ENCODE measurements at regions not wholly inside any gene's neighbourhood (a gene's known extent, or its start where the extent isn't known, plus 50 kb on each side); places are given as distances from the start of the nearest gene placed in this dataset.

GRCh38 chr12:25741917-25742316 is 188.8 kb upstream of the LMNTD1 start:
- intact Hi-C loops (cut with micrococcal nuclease) = no loop called here
- POLR2A ChIA-PET (ENCODE audit: unreplicated experiment) = interaction anchor here (0.6 kb wide), 1 partner anchor 89 kb away, joined by 3 read pairs; no protein-coding TSS in a partner anchor

GRCh38 chr12:25743679-25744215 is 190.7 kb upstream of the LMNTD1 start:
- DNase-seq (no peak), ATAC-seq (no peak)
- BruUV-seq (replicated peaks) = no TSS peak
- no peaks in the 10 kb centered on the region for H3K9me3 ChIP-seq (ENCODE audit: low read length)
- no peaks in the 10 kb centered on the region for H3K9me2 ChIP-seq (replicated peaks; ENCODE audit: low read length)
- CTCF ChIA-PET = interaction anchor here (0.7 kb wide), 1 partner anchor 254 kb away, joined by 3 read pairs; no protein-coding TSS in a partner anchor
- H3K4me3 ChIP-seq (ENCODE audit: low read length) = no peak overlapping the region
- H3K27ac ChIP-seq (ENCODE audit: low read length) = no peak overlapping the region
- no peak overlapping the region for H3K9ac ChIP-seq (ENCODE audit: low read length)
- no peaks in the 10 kb centered on the region for H3K36me3 ChIP-seq (ENCODE audit: low read depth, low read length)
- TF ChIP-seq EZH2phosphoT487 (IDR thresholded peaks at IDR 0.05; ENCODE audit: borderline replicate concordance, low read length) (no peak), EZH2 (IDR thresholded peaks at IDR 0.05; ENCODE audit: low read length, unreplicated experiment) (no peak), CTCF (conservative IDR thresholded peaks at IDR 0.05; ENCODE audit: low read depth, low read length) (no peak)
- H3F3A ChIP-seq (ENCODE audit: low read length, unreplicated experiment) = no peaks in the 10 kb centered on the region
- POLR2A ChIA-PET (ENCODE audit: unreplicated experiment) = interaction anchor here (0.6 to 0.7 kb wide), 2 partner anchors 53 to 265 kb away, joined by 4 to 5 read pairs; no protein-coding TSS in a partner anchor
- H3K27me3 ChIP-seq (ENCODE audit: low read length) = no peaks in the 10 kb centered on the region
- intact Hi-C loops (cut with micrococcal nuclease) = no loop called here
- no peak overlapping the region for H3K4me2 ChIP-seq (ENCODE audit: low read length)
- H2AFZ ChIP-seq (ENCODE audit: low read length) = no peak overlapping the region
- H3K79me2 ChIP-seq (ENCODE audit: low read length) = no peaks in the 10 kb centered on the region
- H4K20me1 ChIP-seq (ENCODE audit: low read length) = no peaks in the 10 kb centered on the region
- no peaks in the 10 kb centered on the region for H3K4me1 ChIP-seq (ENCODE audit: insufficient read depth, low read length)

More at GRCh38 chr12:25741917-25742316, 188.8 kb upstream of the LMNTD1 start:
- no peak overlapping the region for H3K27ac ChIP-seq (ENCODE audit: low read length)
- no peak for DNase-seq
- no peaks in the 10 kb centered on the region for H3K9me3 ChIP-seq (ENCODE audit: low read length)
- H3K79me2 ChIP-seq (ENCODE audit: low read length) = no peaks in the 10 kb centered on the region
- no peaks in the 10 kb centered on the region for H3K27me3 ChIP-seq (ENCODE audit: low read length)
- H2AFZ ChIP-seq (ENCODE audit: low read length) = no peak overlapping the region
- CTCF ChIA-PET = no interaction called here
- TF ChIP-seq CTCF (conservative IDR thresholded peaks at IDR 0.05; ENCODE audit: low read depth, low read length) = no peak
- no peak overlapping the region for H3K4me2 ChIP-seq (ENCODE audit: low read length)
- no peaks in the 10 kb centered on the region for H3F3A ChIP-seq (ENCODE audit: low read length, unreplicated experiment)
- no peak overlapping the region for H3K4me3 ChIP-seq (ENCODE audit: low read length)
- ATAC-seq = no peak
- H3K36me3 ChIP-seq (ENCODE audit: low read depth, low read length) = no peaks in the 10 kb centered on the region
- no peaks in the 10 kb centered on the region for H3K4me1 ChIP-seq (ENCODE audit: insufficient read depth, low read length)
- no TSS peak for BruUV-seq (replicated peaks)
- H4K20me1 ChIP-seq (ENCODE audit: low read length) = no peaks in the 10 kb centered on the region
- H3K9me2 ChIP-seq (replicated peaks; ENCODE audit: low read length) = no peaks in the 10 kb centered on the region
- no peak overlapping the region for H3K9ac ChIP-seq (ENCODE audit: low read length)

- ChIA-PET CTCF (interaction anchor here (0.7 kb wide), 1 partner anchor 254 kb away, joined by 3 read pairs; no protein-coding TSS in a partner anchor), POLR2A (ENCODE audit: unreplicated experiment) (interaction anchor here (0.6 to 0.7 kb wide), 2 partner anchors 53 to 264 kb away, joined by 4 to 5 read pairs; no protein-coding TSS in a partner anchor)
- Histone ChIP-seq H3K9ac (ENCODE audit: low read length) (no peak overlapping the region), H3K27ac (ENCODE audit: low read length) (no peak overlapping the region), H3K4me3 (ENCODE audit: low read length) (no peak overlapping the region), H3F3A (ENCODE audit: low read length, unreplicated experiment) (no peaks in the 10 kb centered on the region), H2AFZ (ENCODE audit: low read length) (no peak overlapping the region), H4K20me1 (ENCODE audit: low read length) (no peaks in the 10 kb centered on the region), H3K36me3 (ENCODE audit: low read depth, low read length) (no peaks in the 10 kb centered on the region), H3K9me3 (ENCODE audit: low read length) (no peaks in the 10 kb centered on the region), H3K4me1 (ENCODE audit: insufficient read depth, low read length) (no peaks in the 10 kb centered on the region), H3K27me3 (ENCODE audit: low read length) (no peaks in the 10 kb centered on the region), H3K9me2 (replicated peaks; ENCODE audit: low read length) (no peaks in the 10 kb centered on the region), H3K4me2 (ENCODE audit: low read length) (no peak overlapping the region), H3K79me2 (ENCODE audit: low read length) (no peaks in the 10 kb centered on the region)
- intact Hi-C loops (cut with micrococcal nuclease) = no loop called here
- no peak for TF ChIP-seq CTCF (conservative IDR thresholded peaks at IDR 0.05; ENCODE audit: low read depth, low read length)
- no peak for TF ChIP-seq EZH2phosphoT487 (IDR thresholded peaks at IDR 0.05; ENCODE audit: borderline replicate concordance, low read length)
- no peak for TF ChIP-seq EZH2 (IDR thresholded peaks at IDR 0.05; ENCODE audit: low read length, unreplicated experiment)
- ATAC-seq = no peak
- DNase-seq = no peak
- no TSS peak for BruUV-seq (replicated peaks)
Observed at GRCh38 chr12:25744313-25744712, 191.2 kb upstream of the LMNTD1 start.
